ENCODE measurements at regions not wholly inside any gene's neighbourhood (a gene's known extent, or its start where the extent isn't known, plus 50 kb on each side); places are given as distances from the start of the nearest gene placed in this dataset.

DNA sequence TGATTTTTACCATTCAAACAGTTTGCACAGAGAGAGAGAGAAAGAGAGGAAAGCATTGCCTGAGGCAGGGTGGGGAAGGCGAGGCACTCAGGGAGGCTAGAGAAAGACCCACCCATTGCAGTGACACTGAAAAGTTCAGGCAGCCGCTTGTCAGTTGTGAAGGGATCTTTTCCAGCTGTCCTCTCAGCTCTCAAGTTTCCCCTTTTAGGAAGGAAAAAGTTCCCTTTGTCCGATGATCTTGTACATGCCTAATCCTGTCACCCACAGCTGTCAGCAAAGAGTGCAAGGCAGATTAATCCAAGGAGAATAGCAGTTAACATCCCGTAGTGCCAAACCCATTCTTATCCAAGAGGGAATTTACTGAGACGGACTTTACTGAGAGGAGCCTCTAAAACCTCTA, 255.0 kb downstream of the MAGEB5 start:
- TF ChIP-seq EZH2 (IDR thresholded peaks at IDR 0.05; ENCODE audit: insufficient read depth, poor library complexity, severe bottlenecking): no peak
- no peak for TF ChIP-seq EZH2phosphoT487 (IDR thresholded peaks at IDR 0.05; ENCODE audit: insufficient read depth, low read depth)

All from GM23248 (cell line).